Common myeloid progenitor, CD34-positive (primary cell): ENCODE measurements at regions not wholly inside any gene's neighbourhood (a gene's known extent, or its start where the extent isn't known, plus 50 kb on each side); places are given as distances from the start of the nearest gene placed in this dataset.
A peak's percentile ranks its signal among the peaks of the same experiment; 100 is the strongest.

Experiments
- CTCF ChIA-PET: fragments of 350-600 bp; sonication (Branson Sonifier 250); formaldehyde crosslinking; loops from one replicate; lab custom pipeline; 2021; ENCODE audit warnings: antibody characterized with exemption; lab: Charles Lee
- POLR2A ChIA-PET: fragments of 350-600 bp; sonication (Branson Sonifier 250); formaldehyde crosslinking; loops from one replicate; lab custom pipeline; 2021; ENCODE audit warnings: antibody characterized with exemption; lab: Charles Lee
- DNase-seq, 3 donors: peaks; one replicate each; pipeline versions ENCODE4 v3.0.0 to v3.0.0-alpha.2; 2013
- H3K27ac ChIP-seq, 2 experiments: 1 replicate in 1 of 2; 2 replicates in 1 of 2; pipeline ENCODE4 v1.7.0; 2013; ENCODE audit warnings: inconsistent platforms in 2 of 2, low read length in 2 of 2, mild to moderate bottlenecking in 2 of 2, low read depth in 1 of 2, moderate library complexity in 1 of 2; ENCODE audit not compliant: severe bottlenecking in 2 of 2, insufficient read depth in 1 of 2, poor library complexity in 1 of 2
- H3K27me3 ChIP-seq, 5 experiments: replicated peaks in 2 of 5; 1 replicate in 3 of 5; 2 replicates in 2 of 5; pipeline versions ENCODE4 v1.6.1 to v1.7.0; 2013; ENCODE audit warnings: low read length in 4 of 5, mild to moderate bottlenecking in 2 of 5, moderate library complexity in 2 of 5, inconsistent platforms in 1 of 5; ENCODE audit not compliant: insufficient read depth in 5 of 5, control insufficient read depth in 4 of 5
- H3K36me3 ChIP-seq, 4 experiments: 1 replicate in 2 of 4; 2 replicates in 2 of 4; pipeline versions ENCODE4 v1.6.1 to v1.7.0; 2013; ENCODE audit warnings: low read length in 3 of 4, control low read depth in 1 of 4, mild to moderate bottlenecking in 1 of 4; ENCODE audit not compliant: control insufficient read depth in 4 of 4, insufficient read depth in 4 of 4
- H3K4me1 ChIP-seq, 4 experiments: 1 replicate in 3 of 4; 2 replicates in 1 of 4; pipeline versions ENCODE4 v1.6.1 to v1.7.1; 2013; ENCODE audit warnings: low read length in 3 of 4, mild to moderate bottlenecking in 3 of 4, control low read depth in 1 of 4, inconsistent platforms in 1 of 4, moderate library complexity in 1 of 4; ENCODE audit not compliant: control insufficient read depth in 4 of 4, insufficient read depth in 4 of 4; ENCODE audit errors: control extremely low read depth in 1 of 4
- H3K4me3 ChIP-seq, 7 experiments: 1 replicate in 4 of 7; 2 replicates in 3 of 7; pipeline versions ENCODE4 v1.5.1 to v1.7.0; 2013; ENCODE audit warnings: mild to moderate bottlenecking in 7 of 7, low read length in 6 of 7, moderate library complexity in 6 of 7, inconsistent platforms in 2 of 7, low read depth in 2 of 7, control low read depth in 1 of 7; ENCODE audit not compliant: insufficient read depth in 4 of 7, control insufficient read depth in 1 of 7; ENCODE audit errors: extremely low read depth in 1 of 7
- H3K9me3 ChIP-seq, 5 experiments: 1 replicate in 4 of 5; 2 replicates in 1 of 5; pipeline versions ENCODE4 v1.6.1 to v1.7.1; 2013; ENCODE audit warnings: low read length in 4 of 5, mild to moderate bottlenecking in 2 of 5, inconsistent platforms in 1 of 5, low read depth in 1 of 5, moderate library complexity in 1 of 5; ENCODE audit not compliant: control insufficient read depth in 4 of 5, insufficient read depth in 2 of 5; ENCODE audit errors: control extremely low read depth in 1 of 5
- WGBS: methylation state at CpG from one replicate; pipeline ENCODE4 v1.1.5; 2013; ENCODE audit not compliant: insufficient coverage; 5-methylcytosine and 5-hydroxymethylcytosine counted together

GRCh38 chr7:84845971-84846370, 340.9 kb downstream of the SEMA3D start:
- Histone ChIP-seq H3K27ac (no peak overlapping the region), H3K27me3 (no peaks in the 10 kb centered on the region), H3K4me1 (no peaks in the 10 kb centered on the region), H3K36me3 (no peaks in the 10 kb centered on the region), H3K4me3 (no peak overlapping the region), H3K9me3 (peaks cover 0 to 3% (median 0%) of the 10 kb centered on the region in 5 experiments)
- no peak for DNase-seq
- ChIA-PET POLR2A (no interaction called here), CTCF (no interaction called here)
- WGBS: 100% methylated on average over 1 of the region's 3 CpGs

GRCh38 chr7:84844771-84845170, 342.1 kb downstream of the SEMA3D start:
- ChIA-PET CTCF (interaction anchor here (0.7 kb wide), 1 partner anchor 50 kb away, joined by 3 read pairs; no protein-coding TSS in a partner anchor), POLR2A (no interaction called here)
- Histone ChIP-seq H3K27ac (no peak overlapping the region), H3K36me3 (no peaks in the 10 kb centered on the region), H3K9me3 (peaks cover 0 to 3% (median 0%) of the 10 kb centered on the region in 5 experiments), H3K4me1 (no peaks in the 10 kb centered on the region), H3K27me3 (no peaks in the 10 kb centered on the region), H3K4me3 (no peak overlapping the region)
- DNase-seq: no peak
- no CpG with 5 or more reads among the region's 1 CpG for WGBS

GRCh38 chr7:84841809-84842208, 345.0 kb downstream of the SEMA3D start:
- H3K27me3 ChIP-seq: no peaks in the 10 kb centered on the region
- ChIA-PET POLR2A (no interaction called here), CTCF (no interaction called here)
- H3K4me1 ChIP-seq: no peaks in the 10 kb centered on the region
- 100% methylated on average over 1 of the region's 3 CpGs for WGBS
- H3K9me3 ChIP-seq: no peaks in the 10 kb centered on the region
- no peak overlapping the region for H3K4me3 ChIP-seq
- no peaks in the 10 kb centered on the region for H3K36me3 ChIP-seq
- H3K27ac ChIP-seq: no peak overlapping the region
- DNase-seq: no peak

GRCh38 chr7:84838857-84839256, 348.0 kb downstream of the SEMA3D start:
- ChIA-PET CTCF (no interaction called here), POLR2A (no interaction called here)
- 92% methylated on average over 2 of the region's 5 CpGs for WGBS

GRCh38 chr7:84837405-84837804, 349.5 kb downstream of the SEMA3D start:
- WGBS: no CpG with 5 or more reads among the region's 2 CpGs
- Histone ChIP-seq H3K27me3 (no peaks in the 10 kb centered on the region), H3K36me3 (no peaks in the 10 kb centered on the region), H3K4me1 (no peaks in the 10 kb centered on the region), H3K4me3 (no peak overlapping the region), H3K9me3 (no peaks in the 10 kb centered on the region), H3K27ac (no peak overlapping the region)
- CTCF ChIA-PET: no interaction called here
- peak in 2 of 3 donors; percentile 5 to 23 for DNase-seq
- POLR2A ChIA-PET: no interaction called here

More at GRCh38 chr7:84838857-84839256, 348.0 kb downstream of the SEMA3D start:
- Histone ChIP-seq H3K4me1 (no peaks in the 10 kb centered on the region), H3K27me3 (no peaks in the 10 kb centered on the region), H3K36me3 (no peaks in the 10 kb centered on the region), H3K4me3 (no peak overlapping the region), H3K27ac (no peak overlapping the region), H3K9me3 (no peaks in the 10 kb centered on the region)
- DNase-seq: no peak

- Histone ChIP-seq H3K9me3 (no peaks in the 10 kb centered on the region), H3K27me3 (no peaks in the 10 kb centered on the region), H3K27ac (no peak overlapping the region), H3K4me1 (no peaks in the 10 kb centered on the region), H3K36me3 (no peaks in the 10 kb centered on the region), H3K4me3 (no peak overlapping the region)
- DNase-seq: peak in 1 of 3 donors; percentile 17
- ChIA-PET CTCF (no interaction called here), POLR2A (interaction anchor here (0.6 kb wide), 1 partner anchor 1040 kb away, joined by 3 read pairs; no protein-coding TSS in a partner anchor)
Observed at GRCh38 chr7:84829719-84830118, 357.1 kb downstream of the SEMA3D start.

- Histone ChIP-seq H3K9me3 (no peaks in the 10 kb centered on the region), H3K4me1 (peaks cover 0 to 15% (median 4%) of the 10 kb centered on the region in 4 experiments), H3K36me3 (no peaks in the 10 kb centered on the region), H3K4me3 (no peak overlapping the region), H3K27ac (peak overlapping the region in 1 of 2 experiments; percentile 35), H3K27me3 (no peaks in the 10 kb centered on the region)
- ChIA-PET POLR2A (no interaction called here), CTCF (no interaction called here)
- WGBS: 20% methylated on average over 1 of the region's 3 CpGs
- peak in 1 of 3 donors; percentile 3 for DNase-seq
Observed at GRCh38 chr7:84824057-84824651, 362.7 kb downstream of the SEMA3D start.
